Aorta (tissue), 5 donors: ENCODE measurements at regions not wholly inside any gene's neighbourhood (a gene's known extent, or its start where the extent isn't known, plus 50 kb on each side); places are given as distances from the start of the nearest gene placed in this dataset.
A peak's percentile ranks its signal among the peaks of the same experiment; 100 is the strongest.
"Not testable (repeated sequence)": the region's sequence is repeated elsewhere in the genome, so short reads cannot be mapped to it uniquely, and the experiment has no call there.

Source experiments
- ATAC-seq: fragments of 200-7000 bp; cut with Tn5 transposase; one replicate; pipeline ENCODE4 v1.9.1; 2022; ENCODE audit warnings: moderate library complexity; ENCODE audit not compliant: low FRiP score
- DNase-seq, 2 donors: peaks; one replicate each; pipeline ENCODE4 v3.0.0-alpha.2; 2020
- H3K27ac ChIP-seq, 2 donors: one replicate each; pipeline ENCODE4 v1.5.1; 2013; ENCODE audit warnings: low read length in 2 of 2, mild to moderate bottlenecking in 2 of 2, moderate library complexity in 2 of 2, control low read depth in 1 of 2, inconsistent platforms in 1 of 2, low read depth in 1 of 2
- H3K27me3 ChIP-seq, 2 donors: one replicate each; pipeline ENCODE4 v1.6.1; 2013; ENCODE audit warnings: control low read depth in 1 of 2, low read length in 1 of 2, mild to moderate bottlenecking in 1 of 2, moderate library complexity in 1 of 2; ENCODE audit not compliant: insufficient read depth in 2 of 2, control insufficient read depth in 1 of 2
- H3K36me3 ChIP-seq, 2 donors: one replicate each; pipeline ENCODE4 v1.6.1; 2013; ENCODE audit warnings: control low read depth in 1 of 2, low read length in 1 of 2, mild to moderate bottlenecking in 1 of 2; ENCODE audit not compliant: insufficient read depth in 2 of 2, control insufficient read depth in 1 of 2
- H3K4me1 ChIP-seq, 2 donors: one replicate each; pipeline ENCODE4 v1.6.1; 2013; ENCODE audit warnings: low read length in 2 of 2, control low read depth in 1 of 2, mild to moderate bottlenecking in 1 of 2, moderate library complexity in 1 of 2; ENCODE audit not compliant: insufficient read depth in 2 of 2, control insufficient read depth in 1 of 2
- H3K4me3 ChIP-seq, 2 donors: one replicate each; pipeline ENCODE4 v1.5.1; 2013; ENCODE audit warnings: low read length in 2 of 2, control low read depth in 1 of 2, mild to moderate bottlenecking in 1 of 2
- H3K9me3 ChIP-seq: one replicate; pipeline ENCODE4 v1.6.1; 2013; ENCODE audit warnings: mild to moderate bottlenecking, low read length; ENCODE audit not compliant: control insufficient read depth
- WGBS, 2 donors: extraction: QIAGEN DNeasy Blood & Tissue Kit; methylation state at CpG; one replicate each; pipeline ENCODE4 v1.1.7; 2013; 5-methylcytosine and 5-hydroxymethylcytosine counted together
- intact Hi-C, 2 donors: fragments of 100-400 bp; cut with DNase I; formaldehyde crosslinking; loops; one replicate each; pipeline versions ENCODE4 v1.14.2 to v1.15.0; 2022
- donor health status: healthy with polysubstance abuse.
- donor health status: Bipolar disorder and iron deficiency.
- donor health status: DM: no; HTN: no; CAD: no.
- donor health status: DM: no; HTN: no; CAD: no.
- donor health status: DM: yes; HTN: yes; CAD: no.

DNA sequence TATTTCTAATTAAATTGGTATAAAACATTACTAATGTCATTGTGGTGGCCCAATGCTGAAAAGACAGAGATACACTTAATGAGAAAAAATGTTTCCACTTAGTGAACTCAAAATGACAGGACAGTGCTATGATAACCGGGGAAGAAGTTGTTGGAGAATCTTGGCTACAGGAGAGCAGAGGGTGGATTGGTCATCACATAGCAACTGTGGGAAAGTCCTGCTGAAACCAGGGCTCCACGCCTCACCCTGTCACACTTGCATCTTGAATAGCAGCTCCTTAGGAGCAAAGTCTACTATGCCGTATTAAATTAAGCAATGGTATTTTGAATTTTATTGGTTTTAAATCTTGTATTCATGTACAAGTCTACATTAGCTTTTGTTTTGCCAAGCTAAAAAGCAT, 225.5 kb downstream of the KLF6 start:
- intact Hi-C loops = no loop called here
- no peaks in the 10 kb centered on the region for H3K27me3 ChIP-seq
- H3K36me3 ChIP-seq = no peaks in the 10 kb centered on the region
- H3K4me3 ChIP-seq = no peak overlapping the region
- no peaks in the 10 kb centered on the region for H3K4me1 ChIP-seq
- H3K9me3 ChIP-seq = no peaks in the 10 kb centered on the region
- DNase-seq (no peak), ATAC-seq (no peak)
- H3K27ac ChIP-seq = no peak overlapping the region
- WGBS, 2 donors = 93 to 96% methylated on average over 3 of the region's 3 CpGs

- no peak for ATAC-seq
- no peak overlapping the region for H3K4me3 ChIP-seq
- intact Hi-C loops = no loop called here
Observed at GRCh38 chr10:3559011-3559410, 226.0 kb downstream of the KLF6 start.

GRCh38 chr10:3556191-3557017, 228.6 kb downstream of the KLF6 start:
- H3K27ac ChIP-seq, ATAC-seq, H3K36me3 ChIP-seq, H3K4me1 ChIP-seq, H3K4me3 ChIP-seq, H3K27me3 ChIP-seq, H3K9me3 ChIP-seq, DNase-seq, intact Hi-C loops: not testable (repeated sequence)
- 58 to 89% methylated on average over 44 to 46 of the region's 46 CpGs for WGBS, 2 donors

More at GRCh38 chr10:3559011-3559410, 226.0 kb downstream of the KLF6 start:
- 93 to 96% methylated on average over 2 of the region's 2 CpGs for WGBS, 2 donors
- no peaks in the 10 kb centered on the region for H3K9me3 ChIP-seq
- H3K4me1 ChIP-seq = no peaks in the 10 kb centered on the region
- no peak overlapping the region for H3K27ac ChIP-seq
- H3K27me3 ChIP-seq = no peaks in the 10 kb centered on the region
- DNase-seq = no peak
- H3K36me3 ChIP-seq = no peaks in the 10 kb centered on the region

GRCh38 chr10:3554121-3554522, 230.9 kb downstream of the KLF6 start:
- WGBS, 2 donors = 68 to 73% methylated on average over 10 of the region's 10 CpGs
- Histone ChIP-seq H3K9me3 (no peaks in the 10 kb centered on the region), H3K27ac (no peak overlapping the region), H3K27me3 (no peaks in the 10 kb centered on the region), H3K36me3 (no peaks in the 10 kb centered on the region), H3K4me1 (no peaks in the 10 kb centered on the region), H3K4me3 (no peak overlapping the region)
- DNase-seq (no peak), ATAC-seq (no peak)
- intact Hi-C loops = no loop called here

DNA sequence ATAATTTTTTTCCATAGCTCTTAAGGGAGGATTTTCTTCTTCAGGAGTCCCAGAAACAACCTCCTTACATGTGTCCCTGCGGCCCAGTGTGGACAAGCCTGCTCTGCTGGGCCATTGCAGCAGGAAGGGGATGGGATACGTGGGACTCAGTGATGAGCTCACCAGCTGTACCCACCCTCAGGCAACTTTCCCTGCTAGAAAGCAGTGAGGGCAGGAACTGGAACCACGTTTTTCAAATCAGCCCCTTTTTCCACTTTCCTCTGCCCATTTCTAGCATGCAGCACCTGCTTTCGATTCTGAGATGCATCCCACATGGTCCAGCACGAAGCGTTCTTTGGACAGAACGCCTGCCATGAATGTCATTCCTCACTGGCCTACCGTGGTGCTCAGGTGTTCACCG, 232.7 kb downstream of the KLF6 start:
- 93% methylated on average over 9 of the region's 9 CpGs for WGBS, 2 donors
- Histone ChIP-seq H3K27me3 (no peaks in the 10 kb centered on the region), H3K9me3 (no peaks in the 10 kb centered on the region), H3K27ac (no peak overlapping the region), H3K4me3 (no peak overlapping the region), H3K4me1 (peaks cover 0 to 2% of the 10 kb centered on the region in 2 donors), H3K36me3 (no peaks in the 10 kb centered on the region)
- ATAC-seq (no peak), DNase-seq (no peak)
- intact Hi-C loops = no loop called here

- no peak for ATAC-seq
- H3K4me1 ChIP-seq = peaks cover 0 to 2% of the 10 kb centered on the region in 2 donors
- DNase-seq = no peak
- H3K9me3 ChIP-seq = no peaks in the 10 kb centered on the region
- intact Hi-C loops = no loop called here
- H3K4me3 ChIP-seq = no peak overlapping the region
- no peaks in the 10 kb centered on the region for H3K27me3 ChIP-seq
- WGBS, 2 donors = 87 to 94% methylated on average over 11 of the region's 11 CpGs
- H3K27ac ChIP-seq = no peak overlapping the region
- H3K36me3 ChIP-seq = no peaks in the 10 kb centered on the region
Observed at GRCh38 chr10:3551761-3552160, 233.2 kb downstream of the KLF6 start.

DNA sequence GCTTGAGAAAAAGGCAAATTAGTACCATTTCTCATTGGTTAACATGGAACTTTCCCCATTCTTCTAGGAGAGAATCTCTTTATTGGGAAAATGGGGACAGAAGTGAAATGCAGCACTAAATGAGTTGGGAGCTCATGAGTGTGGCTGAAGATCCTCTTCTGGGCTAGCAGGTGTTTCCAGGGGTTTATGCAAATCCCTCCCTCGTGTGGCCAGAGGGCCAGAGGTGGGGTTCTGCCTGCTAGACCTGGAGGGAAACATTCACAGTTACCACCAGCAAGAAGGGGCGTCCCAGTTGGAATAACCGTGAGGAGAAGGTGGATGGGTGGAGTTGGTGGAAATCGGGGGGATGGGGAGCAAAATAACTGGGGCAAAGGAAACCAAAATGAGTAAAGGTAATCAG, 235.9 kb downstream of the KLF6 start:
- WGBS, 2 donors = 78 to 93% methylated on average over 4 of the region's 4 CpGs
- Histone ChIP-seq H3K4me3 (no peak overlapping the region), H3K36me3 (no peaks in the 10 kb centered on the region), H3K27ac (no peak overlapping the region), H3K9me3 (no peaks in the 10 kb centered on the region), H3K27me3 (no peaks in the 10 kb centered on the region), H3K4me1 (peaks cover 0 to 2% of the 10 kb centered on the region in 2 donors)
- ATAC-seq = no peak
- intact Hi-C loops = no loop called here
- DNase-seq = no peak

GRCh38 chr10:3548702-3549101, 236.3 kb downstream of the KLF6 start:
- Histone ChIP-seq H3K27me3 (no peaks in the 10 kb centered on the region), H3K4me3 (no peak overlapping the region), H3K9me3 (no peaks in the 10 kb centered on the region), H3K27ac (no peak overlapping the region), H3K36me3 (no peaks in the 10 kb centered on the region), H3K4me1 (peaks cover 0 to 2% of the 10 kb centered on the region in 2 donors)
- DNase-seq (no peak), ATAC-seq (peak; percentile 41)
- intact Hi-C loops = no loop called here
- WGBS, 2 donors = 97 to 100% methylated on average over 1 of the region's 1 CpG

DNA sequence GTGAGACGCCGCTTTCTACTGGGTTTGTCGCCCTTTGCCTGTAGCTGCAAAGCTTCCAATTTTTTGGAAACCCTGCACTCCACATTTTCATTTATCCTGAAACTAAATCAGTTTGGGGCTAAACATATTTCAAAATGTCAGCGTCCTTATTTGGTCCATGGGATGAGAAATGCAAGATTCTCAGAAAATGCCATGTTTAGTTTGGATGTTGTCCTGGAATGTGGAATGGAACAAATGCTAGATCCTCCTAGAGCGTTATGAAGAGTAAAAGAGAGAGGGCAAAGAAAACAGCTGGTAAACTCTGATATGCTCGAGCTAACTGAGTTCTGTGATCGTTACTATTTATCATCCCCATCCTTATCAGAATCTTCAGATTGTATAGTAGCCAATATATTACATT, 236.9 kb downstream of the KLF6 start:
- peak; percentile 62 for ATAC-seq

More for the DNA sequence above, 236.9 kb downstream of the KLF6 start:
- peaks cover 0 to 2% of the 10 kb centered on the region in 2 donors for H3K4me1 ChIP-seq
- intact Hi-C loops = no loop called here
- no peak overlapping the region for H3K27ac ChIP-seq
- H3K9me3 ChIP-seq = no peaks in the 10 kb centered on the region
- H3K36me3 ChIP-seq = no peaks in the 10 kb centered on the region
- H3K4me3 ChIP-seq = no peak overlapping the region
- H3K27me3 ChIP-seq = no peaks in the 10 kb centered on the region
- no peak for DNase-seq
- 10 to 23% methylated on average over 7 of the region's 7 CpGs for WGBS, 2 donors
